Psoas muscle (tissue), 7 donors: ENCODE measurements at regions not wholly inside any gene's neighbourhood (a gene's known extent, or its start where the extent isn't known, plus 50 kb on each side); places are given as distances from the start of the nearest gene placed in this dataset.
"Not testable (repeated sequence)": the region's sequence is repeated elsewhere in the genome, so short reads cannot be mapped to it uniquely, and the experiment has no call there.

ENCODE experiments used
- ATAC-seq, 4 donors: fragments of 200-7000 bp; cut with Tn5 transposase; one replicate each; pipeline ENCODE4 v1.9.1; 2020; ENCODE audit warnings: moderate library complexity in 3 of 4, mild to moderate bottlenecking in 2 of 4
- DNase-seq, 2 donors: peaks; one replicate each; pipeline ENCODE4 v3.0.0-alpha.2; 2020
- H3K27ac ChIP-seq: fragments of 200-600 bp; one replicate; pipeline ENCODE4 v1.8.0; 2022
- H3K27me3 ChIP-seq, 3 donors: fragments of 200-600 bp in 1 of 3; one replicate each; pipeline versions ENCODE4 v1.6.1 to v1.8.0; 2013 to 2022; ENCODE audit warnings: low read length in 2 of 3, mild to moderate bottlenecking in 2 of 3, moderate library complexity in 1 of 3; ENCODE audit not compliant: insufficient read depth in 3 of 3
- H3K36me3 ChIP-seq, 2 donors: fragments of 200-600 bp in 1 of 2; one replicate each; pipeline versions ENCODE4 v1.6.1 to v1.8.0; 2013 to 2022; ENCODE audit warnings: low read depth in 1 of 2, mild to moderate bottlenecking in 1 of 2, moderate library complexity in 1 of 2; ENCODE audit not compliant: insufficient read depth in 1 of 2
- H3K4me1 ChIP-seq: fragments of 200-600 bp; one replicate; pipeline ENCODE4 v1.8.0; 2022
- H3K4me3 ChIP-seq: fragments of 200-600 bp; one replicate; pipeline ENCODE4 v1.8.0; 2022; ENCODE audit warnings: mild to moderate bottlenecking
- H3K9me3 ChIP-seq: fragments of 200-600 bp; one replicate; pipeline ENCODE4 v1.8.0; 2022
- WGBS, 3 donors: extraction: QIAGEN DNeasy Blood & Tissue Kit; methylation state at CpG; one replicate each; pipeline versions ENCODE4 v1.1.6 to v1.1.7; 2013; 5-methylcytosine and 5-hydroxymethylcytosine counted together
- intact Hi-C, 2 donors: fragments of 100-400 bp; cut with DNase I; formaldehyde crosslinking; loops; one replicate each; pipeline versions ENCODE4 v1.11.0 to v1.14.2; 2022
- TF ChIP-seq, protein P1 (sequence below): fragments of 200-600 bp; IDR thresholded peaks from one replicate; pipeline ENCODE4 v1.8.0; 2022; ENCODE audit warnings: antibody characterized with exemption
- donor health status: healthy with polysubstance abuse.
- donor health status: DM: no; HTN: no; CAD: no; lungs with moderate emphysema.
- donor health status: Bipolar disorder and iron deficiency.
- donor health status: healthy.
- donor health status: DM: yes; HTN: yes; CAD: no.
- donor health status: DM: no; HTN: no; CAD: no.
- donor health status: DM: yes; HTN: yes; CAD: no.

DNA sequence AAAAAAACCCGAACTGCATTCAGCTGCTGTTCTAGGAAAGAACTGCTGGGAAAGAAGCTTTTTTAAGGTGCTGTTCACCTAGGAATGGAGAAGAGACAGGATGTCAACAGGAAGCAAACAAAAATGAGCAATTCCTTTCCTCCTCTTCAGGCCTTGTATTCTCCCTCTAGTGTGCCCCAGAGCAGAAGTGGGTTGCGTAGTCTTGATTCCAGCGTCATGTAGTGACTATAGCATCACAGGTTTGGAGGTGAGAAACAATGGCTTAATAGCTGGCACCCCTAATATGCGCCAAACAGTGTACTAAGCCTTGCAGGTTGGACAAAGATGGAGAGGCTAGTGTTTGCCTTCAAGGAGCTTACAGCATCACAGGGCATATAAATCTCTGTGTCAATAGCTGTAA lies 146.3 kb upstream of the LCORL start:
- DNase-seq (no peak), ATAC-seq (no peak)
- Histone ChIP-seq H3K27me3 (no peaks in the 10 kb centered on the region), H3K36me3 (no peaks in the 10 kb centered on the region), H3K4me3 (no peak overlapping the region), H3K4me1 (no peaks in the 10 kb centered on the region), H3K9me3 (peaks cover 4% of the 10 kb centered on the region), H3K27ac (no peak overlapping the region)
- WGBS, 3 donors = 86 to 91% (median 86%) methylated on average over 4 of the region's 4 CpGs
- TF ChIP-seq, protein P1, sequence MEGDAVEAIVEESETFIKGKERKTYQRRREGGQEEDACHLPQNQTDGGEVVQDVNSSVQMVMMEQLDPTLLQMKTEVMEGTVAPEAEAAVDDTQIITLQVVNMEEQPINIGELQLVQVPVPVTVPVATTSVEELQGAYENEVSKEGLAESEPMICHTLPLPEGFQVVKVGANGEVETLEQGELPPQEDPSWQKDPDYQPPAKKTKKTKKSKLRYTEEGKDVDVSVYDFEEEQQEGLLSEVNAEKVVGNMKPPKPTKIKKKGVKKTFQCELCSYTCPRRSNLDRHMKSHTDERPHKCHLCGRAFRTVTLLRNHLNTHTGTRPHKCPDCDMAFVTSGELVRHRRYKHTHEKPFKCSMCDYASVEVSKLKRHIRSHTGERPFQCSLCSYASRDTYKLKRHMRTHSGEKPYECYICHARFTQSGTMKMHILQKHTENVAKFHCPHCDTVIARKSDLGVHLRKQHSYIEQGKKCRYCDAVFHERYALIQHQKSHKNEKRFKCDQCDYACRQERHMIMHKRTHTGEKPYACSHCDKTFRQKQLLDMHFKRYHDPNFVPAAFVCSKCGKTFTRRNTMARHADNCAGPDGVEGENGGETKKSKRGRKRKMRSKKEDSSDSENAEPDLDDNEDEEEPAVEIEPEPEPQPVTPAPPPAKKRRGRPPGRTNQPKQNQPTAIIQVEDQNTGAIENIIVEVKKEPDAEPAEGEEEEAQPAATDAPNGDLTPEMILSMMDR = no peak
- intact Hi-C loops = no loop called here

DNA sequence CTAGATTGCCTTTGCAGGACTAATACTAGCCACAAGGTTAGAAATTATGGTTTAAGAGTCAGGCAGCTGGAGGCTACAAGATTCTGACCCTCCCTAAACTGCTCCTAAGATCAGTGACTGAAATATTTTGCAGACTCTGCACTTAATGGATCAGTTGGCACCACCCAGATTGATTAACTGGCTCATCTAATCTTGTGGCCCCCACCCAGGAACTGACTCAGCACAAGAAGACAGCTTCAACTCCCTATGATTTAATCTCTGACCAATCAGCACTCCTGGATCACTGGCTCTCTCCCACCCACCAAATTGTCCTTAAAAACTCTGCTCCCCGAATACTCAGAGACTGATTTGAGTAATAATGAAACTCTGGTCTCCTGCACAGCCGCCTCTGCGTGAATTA lies 145.4 kb upstream of the LCORL start:
- Histone ChIP-seq H3K27me3 (no peaks in the 10 kb centered on the region), H3K27ac (no peak overlapping the region), H3K4me1 (no peaks in the 10 kb centered on the region), H3K36me3 (no peaks in the 10 kb centered on the region), H3K9me3 (no peaks in the 10 kb centered on the region), H3K4me3 (no peak overlapping the region)
- DNase-seq (no peak), ATAC-seq (no peak)
- intact Hi-C loops = no loop called here
- TF ChIP-seq, protein P1 = no peak
- WGBS, 3 donors = 83 to 88% (median 87%) methylated on average over 3 of the region's 3 CpGs

DNA sequence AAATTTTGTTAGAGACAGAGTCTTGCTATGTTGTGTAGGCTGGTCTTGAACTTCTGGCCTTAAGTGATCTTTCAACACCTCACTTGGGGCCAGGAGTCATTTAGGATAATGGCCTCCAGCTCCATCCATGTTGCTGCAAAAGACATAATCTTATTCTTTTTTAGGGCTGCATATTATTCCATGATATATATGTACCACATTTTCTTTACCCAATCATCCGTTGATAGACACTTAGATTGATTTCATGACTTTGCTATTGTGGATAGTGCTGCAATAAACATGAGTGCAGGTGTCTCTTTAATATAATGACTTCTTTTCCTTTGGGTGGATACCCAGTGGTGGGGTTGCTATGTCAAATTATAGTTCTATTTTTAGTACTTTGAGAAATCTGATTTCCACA lies 140.9 kb upstream of the LCORL start:
- Histone ChIP-seq H3K27me3 (no peaks in the 10 kb centered on the region), H3K27ac (no peak overlapping the region), H3K9me3 (no peaks in the 10 kb centered on the region), H3K4me3 (no peak overlapping the region), H3K4me1 (no peaks in the 10 kb centered on the region), H3K36me3 (no peaks in the 10 kb centered on the region)
- TF ChIP-seq, protein P1 = no peak
- DNase-seq (no peak), ATAC-seq (no peak)
- intact Hi-C loops = no loop called here
- WGBS, 3 donors = 72 to 86% (median 80%) methylated on average over 1 of the region's 1 CpG

DNA sequence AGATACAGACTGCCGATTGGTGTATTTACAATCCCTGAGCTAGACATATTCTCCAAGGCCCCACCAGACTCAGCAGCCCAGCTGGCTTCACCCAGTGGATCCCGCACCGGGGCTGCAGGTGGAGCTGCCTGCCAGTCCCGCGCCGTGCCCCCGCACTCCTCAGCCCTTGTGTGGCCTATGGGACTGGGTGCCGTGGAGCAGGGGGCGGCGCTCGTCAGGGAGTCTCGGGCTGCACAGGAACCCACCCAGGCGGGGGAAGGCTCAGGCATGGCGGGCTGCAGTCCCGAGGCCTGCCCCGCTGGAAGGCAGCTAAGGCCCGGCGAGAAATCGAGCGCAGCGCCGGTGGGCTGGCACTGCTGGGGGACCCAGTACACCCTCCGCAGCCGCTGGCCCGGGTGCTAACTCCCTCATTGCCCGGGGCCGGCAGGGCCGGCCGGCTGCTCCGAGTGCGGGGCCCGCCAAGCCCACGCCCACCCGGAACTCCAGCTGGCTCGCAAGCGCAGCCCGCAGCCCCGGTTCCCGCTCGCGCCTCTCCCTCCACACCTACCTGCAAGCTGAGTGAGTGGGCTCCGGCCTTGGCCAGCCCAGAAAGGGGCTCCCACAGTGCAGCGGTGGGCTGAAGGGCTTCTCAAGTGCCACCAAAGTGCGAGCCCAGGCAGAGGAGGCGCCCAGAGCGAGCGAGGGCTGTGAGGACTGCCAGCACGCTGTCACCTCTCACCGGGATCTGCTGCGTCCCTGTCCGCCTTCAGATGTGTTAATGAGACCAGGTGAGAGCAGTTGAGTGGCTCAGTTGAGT lies 137.8 kb upstream of the LCORL start:
- H3K9me3 ChIP-seq, intact Hi-C loops, H3K4me1 ChIP-seq, H3K4me3 ChIP-seq, DNase-seq, ATAC-seq, H3K27ac ChIP-seq, H3K36me3 ChIP-seq, H3K27me3 ChIP-seq: not testable (repeated sequence)
- WGBS, 3 donors = 95 to 96% (median 95%) methylated on average over 43 to 51 of the region's 51 CpGs

DNA sequence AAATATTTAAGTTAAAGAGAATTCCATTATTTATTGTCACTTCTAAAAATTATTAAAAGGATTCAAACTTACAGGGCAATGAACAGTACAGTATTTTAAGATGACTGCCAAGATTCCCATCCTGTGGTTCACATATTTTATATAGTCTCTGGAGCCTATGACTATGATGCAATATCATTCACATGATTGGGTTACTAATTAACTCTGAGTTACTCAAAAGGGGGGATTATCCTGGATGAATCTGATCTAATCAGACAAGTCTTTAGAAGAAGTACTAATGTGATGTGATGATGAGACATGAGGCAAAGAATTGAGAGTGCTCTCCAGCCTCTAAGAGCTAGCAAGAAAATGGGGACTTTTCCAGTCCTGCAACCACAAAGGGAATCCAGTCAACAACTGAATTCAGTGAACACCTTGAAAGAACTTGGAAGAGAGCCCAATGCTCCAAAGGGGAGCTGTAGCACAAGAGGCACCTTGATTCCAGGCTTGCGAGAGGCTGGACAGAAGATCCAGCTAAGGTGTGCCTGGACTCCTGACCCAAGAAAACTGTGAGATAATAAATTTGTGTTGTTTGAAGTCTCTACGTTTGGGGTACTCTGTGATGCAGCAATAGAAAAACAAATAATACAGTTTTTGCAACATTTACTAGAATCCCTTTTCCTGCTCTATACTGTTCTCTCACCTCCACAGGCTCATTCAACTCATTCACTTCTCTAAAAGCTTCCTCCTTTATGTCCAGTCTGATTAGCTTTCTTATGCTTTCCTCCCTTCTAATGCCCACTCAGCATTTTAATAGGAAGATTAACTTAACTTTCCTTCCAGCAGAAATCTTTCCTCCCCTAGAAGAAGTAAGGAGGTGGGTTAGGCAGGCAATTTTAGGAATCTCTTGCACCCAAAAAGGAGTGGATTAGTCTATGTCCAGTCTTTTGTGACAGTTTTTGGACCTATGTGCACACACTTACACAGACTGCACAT lies 133.8 kb upstream of the LCORL start:
- Histone ChIP-seq H3K4me3 (no peak overlapping the region), H3K27me3 (no peaks in the 10 kb centered on the region), H3K27ac (no peak overlapping the region), H3K4me1 (no peaks in the 10 kb centered on the region), H3K9me3 (no peaks in the 10 kb centered on the region), H3K36me3 (no peaks in the 10 kb centered on the region)
- no peak for DNase-seq
- WGBS, 3 donors = 75 to 86% (median 77%) methylated on average over 2 of the region's 2 CpGs
- TF ChIP-seq, protein P1 = no peak
- ATAC-seq = no peak
- intact Hi-C loops = no loop called here
